ENCODE measurements at regions not wholly inside any gene's neighbourhood (a gene's known extent, or its start where the extent isn't known, plus 50 kb on each side); places are given as distances from the start of the nearest gene placed in this dataset.
A peak's percentile ranks its signal among the peaks of the same experiment; 100 is the strongest.

DNA sequence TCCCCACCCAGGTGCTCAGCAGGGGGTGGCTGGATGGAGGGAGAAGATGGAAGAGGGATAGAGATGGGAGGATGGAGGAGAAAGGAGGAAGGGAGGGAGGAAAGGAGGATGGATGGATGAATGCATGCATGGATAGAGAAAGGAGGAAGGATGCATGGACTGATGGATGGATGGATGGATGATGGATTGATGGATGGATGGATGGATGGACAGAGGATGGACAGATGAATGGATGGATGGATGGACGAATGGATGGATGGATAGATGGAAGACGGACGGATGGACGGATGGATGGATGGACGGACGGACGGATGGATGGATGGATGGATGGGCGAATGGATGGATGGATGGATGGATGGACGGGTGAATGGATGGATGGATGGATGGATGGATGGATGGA is 64.1 kb downstream of the NCOR2 start:
- no peak overlapping the region for H3K4me3 Mint-ChIP-seq
- H3K9ac ChIP-seq (ENCODE audit: extremely low read depth, low read length, poor library complexity, severe bottlenecking): no peak overlapping the region
- peak overlapping the region; percentile 24 for H3K27ac Mint-ChIP-seq
- H3K36me3 Mint-ChIP-seq (ENCODE audit: low read depth): no peaks in the 10 kb centered on the region
- H3K36me3 ChIP-seq (ENCODE audit: control insufficient read depth, insufficient read depth, low read length): no peaks in the 10 kb centered on the region
- no peak overlapping the region for H3K4me3 ChIP-seq (ENCODE audit: low read length)
- WGBS, 2 experiments (ENCODE audit: insufficient coverage in 1 of 2, insufficient read length in 1 of 2): 98 to 99% methylated on average over 9 of the region's 9 CpGs
- H3K4me1 Mint-ChIP-seq: peaks cover 43% of the 10 kb centered on the region
- H3K27me3 Mint-ChIP-seq (ENCODE audit: insufficient read depth): no peaks in the 10 kb centered on the region
- no peak overlapping the region for H3K27ac ChIP-seq (ENCODE audit: low read depth, low read length)
- no peak for DNase-seq
- H3K9me3 ChIP-seq (ENCODE audit: control insufficient read depth, low read length): no peaks in the 10 kb centered on the region
- peaks cover 24% of the 10 kb centered on the region for H3K4me1 ChIP-seq (ENCODE audit: control insufficient read depth, insufficient read depth, low read length)
- no peaks in the 10 kb centered on the region for H3K9me3 Mint-ChIP-seq
- no peaks in the 10 kb centered on the region for H3K27me3 ChIP-seq (ENCODE audit: control insufficient read depth, insufficient read depth, low read length, poor library complexity, severe bottlenecking)
- TF ChIP-seq, protein P1, sequence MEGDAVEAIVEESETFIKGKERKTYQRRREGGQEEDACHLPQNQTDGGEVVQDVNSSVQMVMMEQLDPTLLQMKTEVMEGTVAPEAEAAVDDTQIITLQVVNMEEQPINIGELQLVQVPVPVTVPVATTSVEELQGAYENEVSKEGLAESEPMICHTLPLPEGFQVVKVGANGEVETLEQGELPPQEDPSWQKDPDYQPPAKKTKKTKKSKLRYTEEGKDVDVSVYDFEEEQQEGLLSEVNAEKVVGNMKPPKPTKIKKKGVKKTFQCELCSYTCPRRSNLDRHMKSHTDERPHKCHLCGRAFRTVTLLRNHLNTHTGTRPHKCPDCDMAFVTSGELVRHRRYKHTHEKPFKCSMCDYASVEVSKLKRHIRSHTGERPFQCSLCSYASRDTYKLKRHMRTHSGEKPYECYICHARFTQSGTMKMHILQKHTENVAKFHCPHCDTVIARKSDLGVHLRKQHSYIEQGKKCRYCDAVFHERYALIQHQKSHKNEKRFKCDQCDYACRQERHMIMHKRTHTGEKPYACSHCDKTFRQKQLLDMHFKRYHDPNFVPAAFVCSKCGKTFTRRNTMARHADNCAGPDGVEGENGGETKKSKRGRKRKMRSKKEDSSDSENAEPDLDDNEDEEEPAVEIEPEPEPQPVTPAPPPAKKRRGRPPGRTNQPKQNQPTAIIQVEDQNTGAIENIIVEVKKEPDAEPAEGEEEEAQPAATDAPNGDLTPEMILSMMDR (conservative IDR thresholded peaks at IDR 0.05): no peak

DNA sequence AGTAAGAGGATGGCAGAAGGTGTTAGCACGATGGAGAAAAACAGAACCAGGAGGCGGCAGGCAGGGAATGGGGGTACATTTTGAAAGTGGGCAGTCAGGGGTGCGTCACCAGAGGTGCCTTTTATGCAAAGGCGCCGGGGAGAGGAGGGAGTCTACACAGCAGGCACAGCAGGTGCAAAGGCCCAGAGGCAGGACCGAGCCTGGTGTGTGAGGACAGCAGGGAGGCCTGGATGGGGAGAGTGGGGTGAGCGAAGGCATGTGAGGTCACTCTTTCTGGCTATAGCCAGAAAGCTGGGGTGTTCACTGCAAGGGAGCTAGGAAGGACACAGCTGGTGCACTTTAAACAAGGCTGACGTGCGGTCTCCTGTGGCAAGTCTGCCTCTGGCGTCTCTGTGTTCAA is 65.0 kb downstream of the NCOR2 start:
- H3K36me3 ChIP-seq (ENCODE audit: control insufficient read depth, insufficient read depth, low read length): no peaks in the 10 kb centered on the region
- Mint-ChIP-seq H3K9me3 (no peaks in the 10 kb centered on the region), H3K4me1 (peaks cover 43% of the 10 kb centered on the region), H3K27ac (no peak overlapping the region), H3K4me3 (no peak overlapping the region), H3K36me3 (ENCODE audit: low read depth) (no peaks in the 10 kb centered on the region), H3K27me3 (ENCODE audit: insufficient read depth) (no peaks in the 10 kb centered on the region)
- no peaks in the 10 kb centered on the region for H3K9me3 ChIP-seq (ENCODE audit: control insufficient read depth, low read length)
- WGBS, 2 experiments (ENCODE audit: insufficient coverage in 1 of 2, insufficient read length in 1 of 2): 93 to 98% methylated on average over 9 to 10 of the region's 10 CpGs
- TF ChIP-seq, protein P1 (conservative IDR thresholded peaks at IDR 0.05): no peak
- H3K9ac ChIP-seq (ENCODE audit: extremely low read depth, low read length, poor library complexity, severe bottlenecking): no peak overlapping the region
- no peak overlapping the region for H3K4me3 ChIP-seq (ENCODE audit: low read length)
- H3K4me1 ChIP-seq (ENCODE audit: control insufficient read depth, insufficient read depth, low read length): peaks cover 27% of the 10 kb centered on the region
- no peak for DNase-seq
- H3K27me3 ChIP-seq (ENCODE audit: control insufficient read depth, insufficient read depth, low read length, poor library complexity, severe bottlenecking): no peaks in the 10 kb centered on the region
- no peak overlapping the region for H3K27ac ChIP-seq (ENCODE audit: low read depth, low read length)

DNA sequence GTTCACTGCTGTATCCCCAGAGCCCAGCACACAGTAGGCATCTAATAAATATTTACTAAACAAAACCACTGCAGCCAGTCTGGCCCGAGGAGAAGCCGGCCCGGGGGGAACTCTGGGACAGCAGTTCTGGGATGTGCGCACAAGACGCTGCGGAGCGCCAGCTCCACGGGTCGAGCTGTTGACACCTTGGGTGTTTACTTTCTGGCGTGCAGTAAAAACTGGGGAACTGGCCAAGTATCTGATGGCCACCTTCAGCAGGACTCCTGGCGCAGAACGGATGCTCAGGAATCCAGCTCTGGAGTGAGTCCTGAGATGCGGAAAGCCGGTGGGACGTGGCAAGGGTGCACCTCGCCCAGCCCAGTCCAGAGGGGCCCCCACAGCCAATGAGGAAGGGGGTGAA is 65.6 kb downstream of the NCOR2 start:
- Histone ChIP-seq H3K9ac (ENCODE audit: extremely low read depth, low read length, poor library complexity, severe bottlenecking) (no peak overlapping the region), H3K4me1 (ENCODE audit: control insufficient read depth, insufficient read depth, low read length) (peaks cover 27% of the 10 kb centered on the region), H3K27ac (ENCODE audit: low read depth, low read length) (no peak overlapping the region), H3K9me3 (ENCODE audit: control insufficient read depth, low read length) (no peaks in the 10 kb centered on the region), H3K4me3 (ENCODE audit: low read length) (no peak overlapping the region), H3K36me3 (ENCODE audit: control insufficient read depth, insufficient read depth, low read length) (no peaks in the 10 kb centered on the region), H3K27me3 (ENCODE audit: control insufficient read depth, insufficient read depth, low read length, poor library complexity, severe bottlenecking) (no peaks in the 10 kb centered on the region)
- no peaks in the 10 kb centered on the region for H3K9me3 Mint-ChIP-seq
- H3K27me3 Mint-ChIP-seq (ENCODE audit: insufficient read depth): no peaks in the 10 kb centered on the region
- peak overlapping the region; percentile 77 for H3K27ac Mint-ChIP-seq
- WGBS, 2 experiments (ENCODE audit: insufficient coverage in 1 of 2, insufficient read length in 1 of 2): 83 to 89% methylated on average over 14 to 16 of the region's 16 CpGs
- TF ChIP-seq, protein P1 (conservative IDR thresholded peaks at IDR 0.05): no peak
- peaks cover 40% of the 10 kb centered on the region for H3K4me1 Mint-ChIP-seq
- H3K4me3 Mint-ChIP-seq: no peak overlapping the region
- no peak for DNase-seq
- H3K36me3 Mint-ChIP-seq (ENCODE audit: low read depth): no peaks in the 10 kb centered on the region

Measured in endodermal cell (in vitro differentiated cells).